ENCODE measurements at regions not wholly inside any gene's neighbourhood (a gene's known extent, or its start where the extent isn't known, plus 50 kb on each side); places are given as distances from the start of the nearest gene placed in this dataset.

- no peak for DNase-seq (ENCODE audit: insufficient read length, low spot score, missing footprints)
- H3K27ac ChIP-seq (ENCODE audit: low read depth, low read length): no peak overlapping the region
Measured at GRCh38 chr4:174396599-174397110, 112.9 kb downstream of the CEP44 start.

GRCh38 chr4:174394915-174395314, 111.2 kb downstream of the CEP44 start:
- Histone ChIP-seq H2AFZ (ENCODE audit: low read length) (no peak overlapping the region), H4K20me1 (ENCODE audit: insufficient read depth, low read length) (no peaks in the 10 kb centered on the region), H3K4me3 (ENCODE audit: insufficient read depth, low read length) (no peak overlapping the region), H3K4me2 (ENCODE audit: insufficient read depth, low read length) (no peak overlapping the region), H3K79me2 (ENCODE audit: insufficient read depth, low read length) (no peaks in the 10 kb centered on the region), H3K9me3 (ENCODE audit: low read depth, low read length) (no peaks in the 10 kb centered on the region), H3K27ac (ENCODE audit: low read depth, low read length) (no peak overlapping the region), H3K4me1 (ENCODE audit: insufficient read depth, low read length) (no peaks in the 10 kb centered on the region), H3K27me3 (ENCODE audit: insufficient read depth, low read length) (no peaks in the 10 kb centered on the region), H3K36me3 (ENCODE audit: insufficient read depth, low read length) (no peaks in the 10 kb centered on the region)
- DNase-seq (ENCODE audit: insufficient read length, low spot score, missing footprints): no peak
- no peak for TF ChIP-seq CTCF (IDR thresholded peaks at IDR 0.05; ENCODE audit: extremely low read depth, low read depth, low read length)

More at GRCh38 chr4:174396599-174397110, 112.9 kb downstream of the CEP44 start:
- no peaks in the 10 kb centered on the region for H3K4me1 ChIP-seq (ENCODE audit: insufficient read depth, low read length)
- H3K36me3 ChIP-seq (ENCODE audit: insufficient read depth, low read length): no peaks in the 10 kb centered on the region
- H3K27me3 ChIP-seq (ENCODE audit: insufficient read depth, low read length): no peaks in the 10 kb centered on the region
- H3K4me2 ChIP-seq (ENCODE audit: insufficient read depth, low read length): no peak overlapping the region
- H3K4me3 ChIP-seq (ENCODE audit: insufficient read depth, low read length): no peak overlapping the region
- no peaks in the 10 kb centered on the region for H3K79me2 ChIP-seq (ENCODE audit: insufficient read depth, low read length)
- no peaks in the 10 kb centered on the region for H3K9me3 ChIP-seq (ENCODE audit: low read depth, low read length)
- TF ChIP-seq CTCF (IDR thresholded peaks at IDR 0.05; ENCODE audit: extremely low read depth, low read depth, low read length): no peak
- no peak overlapping the region for H2AFZ ChIP-seq (ENCODE audit: low read length)
- H4K20me1 ChIP-seq (ENCODE audit: insufficient read depth, low read length): no peaks in the 10 kb centered on the region

GRCh38 chr4:174389439-174389838, 105.7 kb downstream of the CEP44 start:
- DNase-seq (ENCODE audit: insufficient read length, low spot score, missing footprints): no peak
- Histone ChIP-seq H3K4me2 (ENCODE audit: insufficient read depth, low read length) (no peak overlapping the region), H3K27ac (ENCODE audit: low read depth, low read length) (no peak overlapping the region), H4K20me1 (ENCODE audit: insufficient read depth, low read length) (no peaks in the 10 kb centered on the region), H3K4me1 (ENCODE audit: insufficient read depth, low read length) (no peaks in the 10 kb centered on the region), H3K27me3 (ENCODE audit: insufficient read depth, low read length) (no peaks in the 10 kb centered on the region), H3K9me3 (ENCODE audit: low read depth, low read length) (no peaks in the 10 kb centered on the region), H3K36me3 (ENCODE audit: insufficient read depth, low read length) (no peaks in the 10 kb centered on the region), H3K79me2 (ENCODE audit: insufficient read depth, low read length) (no peaks in the 10 kb centered on the region), H3K4me3 (ENCODE audit: insufficient read depth, low read length) (no peak overlapping the region), H2AFZ (ENCODE audit: low read length) (no peak overlapping the region)
- TF ChIP-seq CTCF (IDR thresholded peaks at IDR 0.05; ENCODE audit: extremely low read depth, low read depth, low read length): no peak

- Histone ChIP-seq H3K4me2 (ENCODE audit: insufficient read depth, low read length) (no peak overlapping the region), H3K9me3 (ENCODE audit: low read depth, low read length) (no peaks in the 10 kb centered on the region), H3K4me3 (ENCODE audit: insufficient read depth, low read length) (no peak overlapping the region), H3K36me3 (ENCODE audit: insufficient read depth, low read length) (no peaks in the 10 kb centered on the region), H4K20me1 (ENCODE audit: insufficient read depth, low read length) (no peaks in the 10 kb centered on the region), H3K27me3 (ENCODE audit: insufficient read depth, low read length) (no peaks in the 10 kb centered on the region), H3K27ac (ENCODE audit: low read depth, low read length) (no peak overlapping the region), H2AFZ (ENCODE audit: low read length) (no peak overlapping the region), H3K79me2 (ENCODE audit: insufficient read depth, low read length) (no peaks in the 10 kb centered on the region), H3K4me1 (ENCODE audit: insufficient read depth, low read length) (no peaks in the 10 kb centered on the region)
- TF ChIP-seq CTCF (IDR thresholded peaks at IDR 0.05; ENCODE audit: extremely low read depth, low read depth, low read length): no peak
- no peak for DNase-seq (ENCODE audit: insufficient read length, low spot score, missing footprints)
Measured at GRCh38 chr4:174388461-174389145, 104.9 kb downstream of the CEP44 start.
